ENCODE measurements at regions not wholly inside any gene's neighbourhood (a gene's known extent, or its start where the extent isn't known, plus 50 kb on each side); places are given as distances from the start of the nearest gene placed in this dataset.

GRCh38 chr4:65083076-65083475, 587.2 kb downstream of the EPHA5 start:
- Histone ChIP-seq H3K4me3 (no peak overlapping the region), H3K27me3 (ENCODE audit: low read depth) (no peaks in the 10 kb centered on the region), H3K9me3 (no peaks in the 10 kb centered on the region), H3K27ac (no peak overlapping the region), H3K4me1 (no peaks in the 10 kb centered on the region), H3K36me3 (no peaks in the 10 kb centered on the region)
- TF ChIP-seq CTCF (IDR thresholded peaks at IDR 0.05) = no peak
- ATAC-seq (peak; percentile 81 to 96), DNase-seq (no peak)
- intact Hi-C loops (cut with DNase I) = no loop called here

- no peaks in the 10 kb centered on the region for H3K36me3 ChIP-seq
- TF ChIP-seq CTCF (IDR thresholded peaks at IDR 0.05) = no peak
- ATAC-seq = no peak
- intact Hi-C loops (cut with DNase I) = no loop called here
- H3K4me1 ChIP-seq = no peaks in the 10 kb centered on the region
- H3K9me3 ChIP-seq = no peaks in the 10 kb centered on the region
- no peak overlapping the region for H3K27ac ChIP-seq
- H3K27me3 ChIP-seq (ENCODE audit: low read depth) = no peaks in the 10 kb centered on the region
- DNase-seq = no peak
- H3K4me3 ChIP-seq = no peak overlapping the region
Observed at GRCh38 chr4:65071564-65071963, 598.7 kb downstream of the EPHA5 start.

GRCh38 chr4:65069177-65069576, 601.1 kb downstream of the EPHA5 start:
- no peak for DNase-seq
- no peaks in the 10 kb centered on the region for H3K4me1 ChIP-seq
- no peak for TF ChIP-seq CTCF (IDR thresholded peaks at IDR 0.05)
- H3K36me3 ChIP-seq = no peaks in the 10 kb centered on the region
- intact Hi-C loops (cut with DNase I) = no loop called here
- peak in 1 of 2 donors; percentile 23 for ATAC-seq
- H3K9me3 ChIP-seq = no peaks in the 10 kb centered on the region
- H3K27me3 ChIP-seq (ENCODE audit: low read depth) = no peaks in the 10 kb centered on the region
- H3K27ac ChIP-seq = no peak overlapping the region
- no peak overlapping the region for H3K4me3 ChIP-seq

GRCh38 chr4:65066106-65066505, 604.2 kb downstream of the EPHA5 start:
- ATAC-seq (no peak), DNase-seq (no peak)
- H3K4me1 ChIP-seq = no peaks in the 10 kb centered on the region
- H3K27me3 ChIP-seq (ENCODE audit: low read depth) = no peaks in the 10 kb centered on the region
- intact Hi-C loops (cut with DNase I) = no loop called here
- no peak overlapping the region for H3K27ac ChIP-seq
- no peak overlapping the region for H3K4me3 ChIP-seq
- no peaks in the 10 kb centered on the region for H3K9me3 ChIP-seq
- no peak for TF ChIP-seq CTCF (IDR thresholded peaks at IDR 0.05)
- H3K36me3 ChIP-seq = no peaks in the 10 kb centered on the region

- intact Hi-C loops (cut with DNase I) = no loop called here
- no peak overlapping the region for H3K4me3 ChIP-seq
- ATAC-seq (no peak), DNase-seq (no peak)
- no peaks in the 10 kb centered on the region for H3K36me3 ChIP-seq
- no peaks in the 10 kb centered on the region for H3K27me3 ChIP-seq (ENCODE audit: low read depth)
- no peak overlapping the region for H3K27ac ChIP-seq
- TF ChIP-seq CTCF (IDR thresholded peaks at IDR 0.05) = no peak
- H3K9me3 ChIP-seq = no peaks in the 10 kb centered on the region
- H3K4me1 ChIP-seq = no peaks in the 10 kb centered on the region
Observed at GRCh38 chr4:65063601-65064000, 606.7 kb downstream of the EPHA5 start.

GRCh38 chr4:65050786-65051185, 619.5 kb downstream of the EPHA5 start:
- intact Hi-C loops (cut with DNase I) = no loop called here
- H3K36me3 ChIP-seq = no peaks in the 10 kb centered on the region
- ATAC-seq (no peak), DNase-seq (no peak)
- H3K9me3 ChIP-seq = no peaks in the 10 kb centered on the region
- no peak for TF ChIP-seq CTCF (IDR thresholded peaks at IDR 0.05)
- H3K27me3 ChIP-seq (ENCODE audit: low read depth) = no peaks in the 10 kb centered on the region
- no peak overlapping the region for H3K27ac ChIP-seq
- no peak overlapping the region for H3K4me3 ChIP-seq
- no peaks in the 10 kb centered on the region for H3K4me1 ChIP-seq

Data from lower lobe of right lung (tissue), 2 donors.